Cardiac fibroblast (primary cell): ENCODE measurements at regions not wholly inside any gene's neighbourhood (a gene's known extent, or its start where the extent isn't known, plus 50 kb on each side); places are given as distances from the start of the nearest gene placed in this dataset.

Experiments used
- DNase-seq, 2 donors: peaks; one replicate each; pipeline versions ENCODE4 v3.0.0 to v3.0.0-alpha.2; 2010; ENCODE audit warnings: low read depth in 2 of 2
- H3K4me3 ChIP-seq, 2 donors: replicated peaks in 1 of 2; 1 replicate in 1 of 2; 2 replicates in 1 of 2; pipeline ENCODE4 v1.5.1; 2011; ENCODE audit warnings: low read depth in 2 of 2, low read length in 2 of 2, mild to moderate bottlenecking in 2 of 2, moderate library complexity in 1 of 2
- CTCF ChIP-seq: IDR thresholded peaks from one replicate; pipeline ENCODE4 v1.5.1; 2011; ENCODE audit warnings: low read depth, mild to moderate bottlenecking, low read length, inconsistent platforms

- no peak overlapping the region for H3K4me3 ChIP-seq
- DNase-seq: no peak
- TF ChIP-seq CTCF: no peak
Measured at GRCh38 chr2:120986898-120987650, 251.4 kb downstream of the GLI2 start.

GRCh38 chr2:120988051-120988699, 252.5 kb downstream of the GLI2 start:
- no peak for DNase-seq
- TF ChIP-seq CTCF: no peak
- no peak overlapping the region for H3K4me3 ChIP-seq

- no peak for DNase-seq
- TF ChIP-seq CTCF: no peak
- no peak overlapping the region for H3K4me3 ChIP-seq
Measured at GRCh38 chr2:120988700-120989511, 253.2 kb downstream of the GLI2 start.

- H3K4me3 ChIP-seq: no peak overlapping the region
- no peak for TF ChIP-seq CTCF
- no peak for DNase-seq
Measured at GRCh38 chr2:120989512-120990441, 254.1 kb downstream of the GLI2 start.

- no peak for TF ChIP-seq CTCF
- no peak for DNase-seq
- no peak overlapping the region for H3K4me3 ChIP-seq
Measured at GRCh38 chr2:120990451-120990871, 254.8 kb downstream of the GLI2 start.

- no peak for DNase-seq
- H3K4me3 ChIP-seq: no peak overlapping the region
- no peak for TF ChIP-seq CTCF
Measured at GRCh38 chr2:120991441-120991840, 255.8 kb downstream of the GLI2 start.
